ENCODE measurements at regions not wholly inside any gene's neighbourhood (a gene's known extent, or its start where the extent isn't known, plus 50 kb on each side); places are given as distances from the start of the nearest gene placed in this dataset.

GRCh38 chrX:120755066-120755846 is 120.4 kb downstream of the CT47B1 start:
- no peak overlapping the region for H3K4me3 ChIP-seq (ENCODE audit: low read depth, low read length)
- TF ChIP-seq CTCF (IDR thresholded peaks at IDR 0.05; ENCODE audit: borderline replicate concordance, insufficient read depth, low read depth, low read length), result no peak

- TF ChIP-seq CTCF (IDR thresholded peaks at IDR 0.05; ENCODE audit: borderline replicate concordance, insufficient read depth, low read depth, low read length), result no peak
- no peak overlapping the region for H3K4me3 ChIP-seq (ENCODE audit: low read depth, low read length)
Measured at GRCh38 chrX:120753413-120754251, 122.0 kb downstream of the CT47B1 start.

GRCh38 chrX:120752431-120753082 is 122.7 kb upstream of the C1GALT1C1 start:
- no peak for TF ChIP-seq CTCF (IDR thresholded peaks at IDR 0.05; ENCODE audit: borderline replicate concordance, insufficient read depth, low read depth, low read length)
- no peak overlapping the region for H3K4me3 ChIP-seq (ENCODE audit: low read depth, low read length)

- H3K4me3 ChIP-seq (ENCODE audit: low read depth, low read length), result no peak overlapping the region
Measured at GRCh38 chrX:120751683-120752082, 121.8 kb upstream of the C1GALT1C1 start.

GRCh38 chrX:120750381-120750780 is 120.5 kb upstream of the C1GALT1C1 start:
- H3K4me3 ChIP-seq (ENCODE audit: low read depth, low read length), result no peak overlapping the region

More at GRCh38 chrX:120751683-120752082, 121.8 kb upstream of the C1GALT1C1 start:
- no peak for TF ChIP-seq CTCF (IDR thresholded peaks at IDR 0.05; ENCODE audit: borderline replicate concordance, insufficient read depth, low read depth, low read length)

More at GRCh38 chrX:120750381-120750780, 120.5 kb upstream of the C1GALT1C1 start:
- no peak for TF ChIP-seq CTCF (IDR thresholded peaks at IDR 0.05; ENCODE audit: borderline replicate concordance, insufficient read depth, low read depth, low read length)

Data from GM12875 (cell line).